ENCODE measurements at regions not wholly inside any gene's neighbourhood (a gene's known extent, or its start where the extent isn't known, plus 50 kb on each side); places are given as distances from the start of the nearest gene placed in this dataset.

- no peak for DNase-seq
Measured at GRCh38 chr6:42512579-42512978, 51.2 kb upstream of the UBR2 start.

- DNase-seq, result no peak
Measured at GRCh38 chr6:42511803-42512422, 51.9 kb upstream of the UBR2 start.

- DNase-seq, result no peak
Measured at GRCh38 chr6:42510795-42511194, 53.0 kb upstream of the UBR2 start.

- no peak for DNase-seq
Measured at GRCh38 chr6:42509765-42510164, 54.1 kb upstream of the UBR2 start.

GRCh38 chr6:42509256-42509655 lies 54.6 kb upstream of the UBR2 start:
- DNase-seq, result no peak

GRCh38 chr6:42507901-42508300 lies 55.9 kb upstream of the UBR2 start:
- DNase-seq, result peak; percentile 19

GRCh38 chr6:42507195-42507594 lies 55.5 kb upstream of the TRERF1 start:
- no peak for DNase-seq

GRCh38 chr6:42506070-42506469 lies 54.3 kb upstream of the TRERF1 start:
- DNase-seq, result no peak

GRCh38 chr6:42505385-42505718 lies 53.6 kb upstream of the TRERF1 start:
- DNase-seq, result no peak

GRCh38 chr6:42503894-42504293 lies 52.2 kb upstream of the TRERF1 start:
- DNase-seq, result no peak

- DNase-seq, result no peak
Measured at GRCh38 chr6:42502990-42503389, 51.3 kb upstream of the TRERF1 start.

GRCh38 chr6:42502127-42502526 lies 50.4 kb upstream of the TRERF1 start:
- no peak for DNase-seq
